Nephron progenitor cell (in vitro differentiated cells): ENCODE measurements at regions not wholly inside any gene's neighbourhood (a gene's known extent, or its start where the extent isn't known, plus 50 kb on each side); places are given as distances from the start of the nearest gene placed in this dataset.

Experiments used
- DNase-seq: peaks from one replicate; pipeline ENCODE4 v3.0.0; 2021
- H3K27ac Mint-ChIP-seq: 2 replicates; pipeline ENCODE4 v1.8.0; 2021; ENCODE audit warnings: mild to moderate bottlenecking, moderate library complexity, mixed read lengths
- H3K27me3 Mint-ChIP-seq: 2 replicates; pipeline ENCODE4 v1.8.0; 2021; ENCODE audit warnings: mild to moderate bottlenecking, low read depth, mixed read lengths; ENCODE audit not compliant: poor library complexity
- H3K36me3 Mint-ChIP-seq: 2 replicates; pipeline ENCODE4 v1.8.0; 2021; ENCODE audit warnings: low read depth, mixed read lengths
- H3K4me1 Mint-ChIP-seq: 2 replicates; pipeline ENCODE4 v1.8.0; 2021; ENCODE audit warnings: mixed read lengths
- H3K4me3 Mint-ChIP-seq: 2 replicates; pipeline ENCODE4 v1.8.0; 2021; ENCODE audit warnings: mild to moderate bottlenecking, moderate library complexity, mixed read lengths
- H3K9me3 Mint-ChIP-seq: 2 replicates; pipeline ENCODE4 v1.8.0; 2021; ENCODE audit warnings: mild to moderate bottlenecking, moderate library complexity, mixed read lengths
- CTCF ChIP-seq: fragments of 200-600 bp; sonication (generic); IDR thresholded peaks from 2 replicates; pipeline ENCODE4 v1.5.0; 2021; ENCODE audit warnings: antibody characterized with exemption

GRCh38 chr7:12815871-12816270 is 128.4 kb downstream of the ARL4A start:
- TF ChIP-seq CTCF, result no peak
- Mint-ChIP-seq H3K9me3 (peaks cover 6% of the 10 kb centered on the region), H3K27me3 (peaks cover 4% of the 10 kb centered on the region), H3K36me3 (no peaks in the 10 kb centered on the region), H3K4me1 (no peaks in the 10 kb centered on the region), H3K27ac (no peak overlapping the region), H3K4me3 (no peak overlapping the region)
- no peak for DNase-seq

- Mint-ChIP-seq H3K27ac (no peak overlapping the region), H3K27me3 (peaks cover 9% of the 10 kb centered on the region), H3K4me1 (no peaks in the 10 kb centered on the region), H3K9me3 (peaks cover 18% of the 10 kb centered on the region), H3K36me3 (peaks cover 6% of the 10 kb centered on the region), H3K4me3 (no peak overlapping the region)
- TF ChIP-seq CTCF, result no peak
- DNase-seq, result no peak
Measured at GRCh38 chr7:12820777-12821176, 133.3 kb downstream of the ARL4A start.

DNA sequence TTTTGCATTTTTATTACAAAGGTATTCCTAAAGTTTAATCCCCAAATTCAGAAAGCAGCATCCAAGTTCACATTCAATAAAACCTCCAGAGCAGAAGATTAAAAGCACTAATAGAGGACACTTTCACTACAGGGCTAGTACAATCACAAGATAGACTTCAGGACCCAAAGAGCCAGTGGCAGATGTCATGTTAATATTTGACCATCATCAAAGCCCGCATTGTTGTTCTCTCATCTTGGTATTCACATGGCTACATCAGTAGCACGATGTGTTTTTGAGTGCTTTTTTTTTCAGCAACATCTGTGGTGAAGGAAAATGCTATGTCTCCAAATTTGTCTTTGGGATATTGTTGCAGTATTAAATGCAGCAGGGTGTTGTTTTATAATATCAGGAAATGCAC is 134.3 kb downstream of the ARL4A start:
- TF ChIP-seq CTCF, result no peak
- no peaks in the 10 kb centered on the region for H3K4me1 Mint-ChIP-seq
- peaks cover 18% of the 10 kb centered on the region for H3K9me3 Mint-ChIP-seq
- H3K4me3 Mint-ChIP-seq, result no peak overlapping the region
- no peak overlapping the region for H3K27ac Mint-ChIP-seq
- H3K36me3 Mint-ChIP-seq, result peaks cover 6% of the 10 kb centered on the region
- peaks cover 9% of the 10 kb centered on the region for H3K27me3 Mint-ChIP-seq
- DNase-seq, result no peak

DNA sequence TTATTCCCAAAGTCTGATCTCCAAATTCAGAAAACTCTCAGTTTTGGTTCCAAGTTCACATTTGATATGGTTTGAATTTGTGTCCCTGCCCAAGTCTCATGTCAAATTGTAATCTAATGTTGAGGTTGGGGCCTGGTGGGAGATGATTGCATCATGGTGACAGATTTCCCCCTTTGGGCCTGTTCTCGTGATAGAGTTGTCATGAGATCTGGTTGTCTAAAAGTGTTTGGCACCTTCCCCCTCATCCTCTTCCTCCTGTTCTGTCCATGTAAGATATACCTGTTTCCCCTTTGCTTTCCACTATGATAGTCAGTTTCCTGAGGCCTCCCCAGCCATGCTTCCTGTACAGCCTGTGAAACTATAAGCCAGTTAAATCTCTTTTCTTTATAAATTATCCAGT is 138.6 kb downstream of the ARL4A start:
- TF ChIP-seq CTCF, result no peak
- H3K27me3 Mint-ChIP-seq, result peaks cover 6% of the 10 kb centered on the region

GRCh38 chr7:12827219-12827821 is 139.9 kb downstream of the ARL4A start:
- peaks cover 18% of the 10 kb centered on the region for H3K9me3 Mint-ChIP-seq
- H3K27ac Mint-ChIP-seq, result no peak overlapping the region

More for the DNA sequence above, 138.6 kb downstream of the ARL4A start:
- H3K36me3 Mint-ChIP-seq, result peaks cover 6% of the 10 kb centered on the region
- peaks cover 18% of the 10 kb centered on the region for H3K9me3 Mint-ChIP-seq
- DNase-seq, result no peak
- H3K4me1 Mint-ChIP-seq, result no peaks in the 10 kb centered on the region
- H3K27ac Mint-ChIP-seq, result no peak overlapping the region
- no peak overlapping the region for H3K4me3 Mint-ChIP-seq

More at GRCh38 chr7:12827219-12827821, 139.9 kb downstream of the ARL4A start:
- no peak for TF ChIP-seq CTCF
- Mint-ChIP-seq H3K4me3 (no peak overlapping the region), H3K4me1 (no peaks in the 10 kb centered on the region), H3K36me3 (peaks cover 6% of the 10 kb centered on the region), H3K27me3 (peaks cover 5% of the 10 kb centered on the region)
- no peak for DNase-seq
